Hepatocyte (in vitro differentiated cells): ENCODE measurements at regions not wholly inside any gene's neighbourhood (a gene's known extent, or its start where the extent isn't known, plus 50 kb on each side); places are given as distances from the start of the nearest gene placed in this dataset.

Experiments
- EZH2 ChIP-seq: fragments of 200-600 bp; sonication (generic); IDR thresholded peaks from 2 replicates; pipeline ENCODE4 v1.6.1; 2016; ENCODE audit warnings: antibody characterized with exemption, mild to moderate bottlenecking, borderline replicate concordance
- EZH2phosphoT487 ChIP-seq: fragments of 200-600 bp; sonication (generic); IDR thresholded peaks from one replicate; pipeline ENCODE4 v1.6.1; 2018; ENCODE audit warnings: antibody characterized with exemption, mild to moderate bottlenecking, low read depth, moderate library complexity; ENCODE audit not compliant: unreplicated experiment, severe bottlenecking
- TF ChIP-seq, protein P1 (sequence below): fragments of 200-600 bp; sonication (generic); IDR thresholded peaks from 2 replicates; pipeline ENCODE4 v1.5.1; 2016; ENCODE audit warnings: antibody characterized with exemption, mild to moderate bottlenecking; ENCODE audit not compliant: poor library complexity

DNA sequence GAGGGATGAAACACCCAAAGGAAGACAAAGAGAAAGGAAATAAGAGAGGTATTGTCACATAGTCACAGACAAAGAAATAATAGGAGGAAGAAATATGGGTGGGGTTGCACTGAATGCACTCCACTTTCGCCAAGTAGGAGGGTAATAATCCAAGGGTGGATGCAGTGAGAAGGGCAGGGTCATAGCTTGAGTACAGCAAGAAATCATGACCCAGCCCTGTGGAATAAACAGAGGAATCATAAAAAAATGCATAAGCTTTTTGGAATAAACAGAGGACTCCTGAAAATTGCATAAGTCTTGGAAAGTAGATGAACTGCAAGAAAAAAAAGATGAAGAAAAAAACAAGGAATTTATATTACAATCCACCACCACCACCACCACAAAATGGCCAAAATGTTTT is 53.1 kb upstream of the CD55 start:
- TF ChIP-seq, protein P1, sequence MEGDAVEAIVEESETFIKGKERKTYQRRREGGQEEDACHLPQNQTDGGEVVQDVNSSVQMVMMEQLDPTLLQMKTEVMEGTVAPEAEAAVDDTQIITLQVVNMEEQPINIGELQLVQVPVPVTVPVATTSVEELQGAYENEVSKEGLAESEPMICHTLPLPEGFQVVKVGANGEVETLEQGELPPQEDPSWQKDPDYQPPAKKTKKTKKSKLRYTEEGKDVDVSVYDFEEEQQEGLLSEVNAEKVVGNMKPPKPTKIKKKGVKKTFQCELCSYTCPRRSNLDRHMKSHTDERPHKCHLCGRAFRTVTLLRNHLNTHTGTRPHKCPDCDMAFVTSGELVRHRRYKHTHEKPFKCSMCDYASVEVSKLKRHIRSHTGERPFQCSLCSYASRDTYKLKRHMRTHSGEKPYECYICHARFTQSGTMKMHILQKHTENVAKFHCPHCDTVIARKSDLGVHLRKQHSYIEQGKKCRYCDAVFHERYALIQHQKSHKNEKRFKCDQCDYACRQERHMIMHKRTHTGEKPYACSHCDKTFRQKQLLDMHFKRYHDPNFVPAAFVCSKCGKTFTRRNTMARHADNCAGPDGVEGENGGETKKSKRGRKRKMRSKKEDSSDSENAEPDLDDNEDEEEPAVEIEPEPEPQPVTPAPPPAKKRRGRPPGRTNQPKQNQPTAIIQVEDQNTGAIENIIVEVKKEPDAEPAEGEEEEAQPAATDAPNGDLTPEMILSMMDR, result no peak
- TF ChIP-seq EZH2 (no peak), EZH2phosphoT487 (no peak)
